ENCODE measurements at regions not wholly inside any gene's neighbourhood (a gene's known extent, or its start where the extent isn't known, plus 50 kb on each side); places are given as distances from the start of the nearest gene placed in this dataset. TPM values are rescaled to one million over a fixed set of nuclear protein-coding genes. Genes with fewer than 3 reads are reported as not detected.

- Histone ChIP-seq H3K9ac (ENCODE audit: low read length) (no peak overlapping the region), H2BK12ac (ENCODE audit: low read length in 2 of 2) (no peak overlapping the region), H3K27me3 (ENCODE audit: control insufficient read depth in 1 of 2, insufficient read depth in 1 of 2, low read length in 2 of 2) (peaks cover 0 to 16% of the 10 kb centered on the region in 2 experiments), H3K14ac (ENCODE audit: low read length in 2 of 2) (no peak overlapping the region), H3K4me2 (ENCODE audit: low read length, poor library complexity, severe bottlenecking) (no peak overlapping the region), H3K9me3 (ENCODE audit: control insufficient read depth, low read length) (no peaks in the 10 kb centered on the region), H2BK15ac (ENCODE audit: low read depth, poor library complexity, severe bottlenecking) (no peak overlapping the region), H3K4me3 (ENCODE audit: insufficient read depth in 1 of 2, low read depth in 1 of 2, low read length in 2 of 2) (no peak overlapping the region), H3K18ac (ENCODE audit: low read depth in 1 of 2, low read length in 2 of 2) (no peak overlapping the region), H3K23ac (ENCODE audit: low read length in 2 of 2) (no peak overlapping the region), H3K27ac (ENCODE audit: low read length, poor library complexity, severe bottlenecking) (no peak overlapping the region), H2BK5ac (ENCODE audit: low read depth, low read length, poor library complexity, severe bottlenecking) (no peak overlapping the region), H3K4me1 (ENCODE audit: control insufficient read depth, insufficient read depth, low read depth, low read length) (no peaks in the 10 kb centered on the region), H4K91ac (ENCODE audit: low read length) (no peak overlapping the region), H3K36me3 (ENCODE audit: control insufficient read depth in 1 of 2, insufficient read depth in 2 of 2, low read depth in 1 of 2, low read length in 2 of 2) (no peaks in the 10 kb centered on the region), H2AK5ac (ENCODE audit: low read length, severe bottlenecking) (no peak overlapping the region), H3K4ac (ENCODE audit: low read depth in 1 of 2, low read length in 2 of 2) (no peak overlapping the region), H2AFZ (ENCODE audit: low read depth, low read length) (no peak overlapping the region), H3K79me1 (replicated peaks; ENCODE audit: low read length, poor library complexity, severe bottlenecking) (no peaks in the 10 kb centered on the region), H2BK120ac (ENCODE audit: low read depth, low read length) (no peak overlapping the region), H4K8ac (ENCODE audit: low read length) (peak overlapping the region; percentile 12)
- DNase-seq = no peak
- WGBS = 95% methylated on average over 3 of the region's 3 CpGs
These were observed 54.7 kb upstream of the HK2 start for GRCh38 chr2:74779265-74779558.

- H2BK15ac ChIP-seq (ENCODE audit: low read depth, poor library complexity, severe bottlenecking) = no peak overlapping the region
- H3K23ac ChIP-seq (ENCODE audit: low read length in 2 of 2) = no peak overlapping the region
- no peak overlapping the region for H2BK5ac ChIP-seq (ENCODE audit: low read depth, low read length, poor library complexity, severe bottlenecking)
- no peak overlapping the region for H3K9ac ChIP-seq (ENCODE audit: low read length)
- no peak overlapping the region for H2AFZ ChIP-seq (ENCODE audit: low read depth, low read length)
- H3K27ac ChIP-seq (ENCODE audit: low read length, poor library complexity, severe bottlenecking) = no peak overlapping the region
- H3K79me1 ChIP-seq (replicated peaks; ENCODE audit: low read length, poor library complexity, severe bottlenecking) = no peaks in the 10 kb centered on the region
- H3K9me3 ChIP-seq (ENCODE audit: control insufficient read depth, low read length) = no peaks in the 10 kb centered on the region
- H2BK120ac ChIP-seq (ENCODE audit: low read depth, low read length) = no peak overlapping the region
- H3K14ac ChIP-seq (ENCODE audit: low read length in 2 of 2) = no peak overlapping the region
- no peaks in the 10 kb centered on the region for H3K4me1 ChIP-seq (ENCODE audit: control insufficient read depth, insufficient read depth, low read depth, low read length)
- no peak overlapping the region for H2AK5ac ChIP-seq (ENCODE audit: low read length, severe bottlenecking)
- no peaks in the 10 kb centered on the region for H3K36me3 ChIP-seq (ENCODE audit: control insufficient read depth in 1 of 2, insufficient read depth in 2 of 2, low read depth in 1 of 2, low read length in 2 of 2)
- no peak overlapping the region for H3K4me2 ChIP-seq (ENCODE audit: low read length, poor library complexity, severe bottlenecking)
- H4K8ac ChIP-seq (ENCODE audit: low read length) = no peak overlapping the region
- H2BK12ac ChIP-seq (ENCODE audit: low read length in 2 of 2) = no peak overlapping the region
- no peak overlapping the region for H3K18ac ChIP-seq (ENCODE audit: low read depth in 1 of 2, low read length in 2 of 2)
- H3K4me3 ChIP-seq (ENCODE audit: insufficient read depth in 1 of 2, low read depth in 1 of 2, low read length in 2 of 2) = no peak overlapping the region
- DNase-seq = no peak
- H4K91ac ChIP-seq (ENCODE audit: low read length) = no peak overlapping the region
- no peak overlapping the region for H3K4ac ChIP-seq (ENCODE audit: low read depth in 1 of 2, low read length in 2 of 2)
- peaks cover 0 to 20% of the 10 kb centered on the region in 2 experiments for H3K27me3 ChIP-seq (ENCODE audit: control insufficient read depth in 1 of 2, insufficient read depth in 1 of 2, low read length in 2 of 2)
- WGBS = 89% methylated on average over 4 of the region's 4 CpGs
These were observed 54.3 kb upstream of the HK2 start for GRCh38 chr2:74779587-74780135.

Small RNA genes lying in the stretch of these regions (small RNA-seq; reads per million reads assigned to genes)
- gene AC007387.1 (ENCODE audit: low read depth) = not detected

Data from mesenchymal stem cell (in vitro differentiated cells and primary cell).